SK-N-MC (cell line): ENCODE measurements at regions not wholly inside any gene's neighbourhood (a gene's known extent, or its start where the extent isn't known, plus 50 kb on each side); places are given as distances from the start of the nearest gene placed in this dataset.

Experiments used
- DNase-seq: peaks from one replicate; pipeline ENCODE4 v3.0.0-alpha.2; 2011; ENCODE audit warnings: low read depth, low spot score
- H3K27ac ChIP-seq: fragments of 200-600 bp; sonication (generic); 2 replicates; pipeline ENCODE4 v1.5.1; 2016; ENCODE audit warnings: mixed run types
- H3K36me3 ChIP-seq: fragments of 200-600 bp; sonication (generic); 2 replicates; pipeline ENCODE4 v1.6.1; 2017; ENCODE audit warnings: antibody characterized with exemption, low read length, mixed read lengths; ENCODE audit not compliant: insufficient read depth
- H3K4me3 ChIP-seq: fragments of 200-600 bp; sonication (generic); 2 replicates; pipeline ENCODE4 v1.5.1; 2016
- H3K9ac ChIP-seq: fragments of 200-600 bp; sonication (generic); 2 replicates; pipeline ENCODE4 v1.8.0; 2017; ENCODE audit warnings: mixed run types, mixed read lengths; ENCODE audit not compliant: insufficient read length
- H3K9me3 ChIP-seq: fragments of 200-600 bp; sonication (generic); 2 replicates; pipeline ENCODE4 v1.6.1; 2017; ENCODE audit warnings: low read depth, mild to moderate bottlenecking, antibody characterized with exemption, low read length, moderate library complexity, mixed read lengths
- EZH2 ChIP-seq: fragments of 200-600 bp; sonication (generic); IDR thresholded peaks from one replicate; pipeline ENCODE4 v1.6.1; 2017; ENCODE audit warnings: antibody characterized with exemption
- FOXP2 ChIP-seq: optimal IDR thresholded peaks from 2 replicates; pipeline ENCODE3; 2011; ENCODE audit warnings: mild to moderate bottlenecking, moderate library complexity; ENCODE audit not compliant: insufficient read depth; ENCODE audit errors: extremely low read length, control extremely low read depth
- POLR2AphosphoS5 ChIP-seq: IDR thresholded peaks from 2 replicates; pipeline ENCODE4 v1.6.1; 2012; ENCODE audit warnings: mild to moderate bottlenecking, low read depth, low read length, borderline replicate concordance

GRCh38 chr6:747028-747427 is 54.1 kb upstream of the EXOC2 start:
- Histone ChIP-seq H3K4me3 (no peak overlapping the region), H3K36me3 (no peaks in the 10 kb centered on the region), H3K27ac (no peak overlapping the region), H3K9me3 (no peaks in the 10 kb centered on the region), H3K9ac (no peak overlapping the region)
- no peak for DNase-seq
- TF ChIP-seq FOXP2 (no peak), POLR2AphosphoS5 (no peak), EZH2 (no peak)

- Histone ChIP-seq H3K9me3 (no peaks in the 10 kb centered on the region), H3K36me3 (no peaks in the 10 kb centered on the region), H3K4me3 (no peak overlapping the region), H3K27ac (no peak overlapping the region), H3K9ac (no peak overlapping the region)
- no peak for DNase-seq
- TF ChIP-seq POLR2AphosphoS5, result no peak
- TF ChIP-seq EZH2, result no peak
- TF ChIP-seq FOXP2, result no peak
Measured at GRCh38 chr6:744666-745353, 51.9 kb upstream of the EXOC2 start.

- no peak overlapping the region for H3K4me3 ChIP-seq
- no peak for TF ChIP-seq POLR2AphosphoS5
- no peak for TF ChIP-seq EZH2
- no peak for TF ChIP-seq FOXP2
- no peak overlapping the region for H3K9ac ChIP-seq
- no peaks in the 10 kb centered on the region for H3K36me3 ChIP-seq
- H3K9me3 ChIP-seq, result no peaks in the 10 kb centered on the region
- DNase-seq, result no peak
- H3K27ac ChIP-seq, result no peak overlapping the region
Measured at GRCh38 chr6:743320-744096, 50.6 kb upstream of the EXOC2 start.
